Upper lobe of left lung (tissue), 4 donors: ENCODE measurements at regions not wholly inside any gene's neighbourhood (a gene's known extent, or its start where the extent isn't known, plus 50 kb on each side); places are given as distances from the start of the nearest gene placed in this dataset.

Source experiments
- POLR2A ChIP-seq, 4 donors: fragments of 450-650 bp; IDR thresholded peaks; one replicate each; pipeline ENCODE4 v1.5.1; 2016 to 2017; ENCODE audit warnings: antibody characterized with exemption in 4 of 4, mild to moderate bottlenecking in 2 of 4
- POLR2AphosphoS5 ChIP-seq, 2 donors: sonication (generic); formaldehyde crosslinking; IDR thresholded peaks; one replicate each; pipeline ENCODE4 v1.5.1; 2017; ENCODE audit warnings: antibody characterized with exemption in 2 of 2
- TF ChIP-seq, protein P1 (sequence below), 6 experiments: fragments of 450-650 bp in 4 of 6; fragments of 200-600 bp in 2 of 6; sonication (generic) in 2 of 6; IDR thresholded peaks; one replicate each; pipeline ENCODE4 v1.5.1; 2016 to 2019; ENCODE audit warnings: antibody characterized with exemption in 6 of 6

DNA sequence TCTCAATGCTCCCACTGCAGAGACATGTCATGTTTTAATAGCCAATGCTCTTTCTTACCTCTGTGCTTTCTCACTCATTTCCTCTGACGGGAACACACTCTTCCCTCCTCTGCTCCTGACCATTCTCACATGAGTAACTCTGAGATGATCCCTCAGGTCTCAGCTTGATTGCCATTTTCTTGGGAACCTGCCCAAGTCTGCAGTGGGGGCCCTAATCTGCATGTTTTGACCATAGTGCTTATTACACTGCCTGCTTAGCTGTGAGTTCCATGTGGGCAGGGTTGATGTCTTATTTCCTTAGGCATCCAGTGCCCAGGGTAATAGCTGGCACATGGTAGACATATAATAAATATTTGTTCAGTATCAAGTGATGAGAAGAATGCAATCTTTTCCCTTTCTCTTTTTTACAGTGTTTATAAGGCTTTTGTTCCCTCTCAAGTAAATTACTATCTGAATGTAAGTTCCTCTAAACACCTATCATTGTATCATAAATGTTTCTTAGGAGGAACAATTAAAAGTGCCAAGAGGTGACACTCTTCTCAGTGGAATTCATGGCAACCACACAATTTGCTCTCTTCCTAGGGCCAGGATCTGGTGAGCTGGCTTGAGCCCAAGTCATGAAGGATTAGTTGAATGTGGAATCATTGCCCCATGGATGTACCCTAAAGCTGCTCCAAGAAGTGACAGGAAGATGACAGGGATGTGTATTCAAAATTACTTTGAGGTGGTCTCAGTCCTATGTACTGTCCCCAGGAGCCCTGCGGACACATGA, 485.4 kb upstream of the USP24 start:
- no peak for TF ChIP-seq POLR2A (IDR thresholded peaks at IDR 0.05)
- TF ChIP-seq, protein P1, sequence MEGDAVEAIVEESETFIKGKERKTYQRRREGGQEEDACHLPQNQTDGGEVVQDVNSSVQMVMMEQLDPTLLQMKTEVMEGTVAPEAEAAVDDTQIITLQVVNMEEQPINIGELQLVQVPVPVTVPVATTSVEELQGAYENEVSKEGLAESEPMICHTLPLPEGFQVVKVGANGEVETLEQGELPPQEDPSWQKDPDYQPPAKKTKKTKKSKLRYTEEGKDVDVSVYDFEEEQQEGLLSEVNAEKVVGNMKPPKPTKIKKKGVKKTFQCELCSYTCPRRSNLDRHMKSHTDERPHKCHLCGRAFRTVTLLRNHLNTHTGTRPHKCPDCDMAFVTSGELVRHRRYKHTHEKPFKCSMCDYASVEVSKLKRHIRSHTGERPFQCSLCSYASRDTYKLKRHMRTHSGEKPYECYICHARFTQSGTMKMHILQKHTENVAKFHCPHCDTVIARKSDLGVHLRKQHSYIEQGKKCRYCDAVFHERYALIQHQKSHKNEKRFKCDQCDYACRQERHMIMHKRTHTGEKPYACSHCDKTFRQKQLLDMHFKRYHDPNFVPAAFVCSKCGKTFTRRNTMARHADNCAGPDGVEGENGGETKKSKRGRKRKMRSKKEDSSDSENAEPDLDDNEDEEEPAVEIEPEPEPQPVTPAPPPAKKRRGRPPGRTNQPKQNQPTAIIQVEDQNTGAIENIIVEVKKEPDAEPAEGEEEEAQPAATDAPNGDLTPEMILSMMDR (IDR thresholded peaks at IDR 0.05), result no peak
- no peak for TF ChIP-seq POLR2AphosphoS5 (IDR thresholded peaks at IDR 0.05)
